Panc1 (cell line): ENCODE measurements at regions not wholly inside any gene's neighbourhood (a gene's known extent, or its start where the extent isn't known, plus 50 kb on each side); places are given as distances from the start of the nearest gene placed in this dataset.
A peak's percentile ranks its signal among the peaks of the same experiment; 100 is the strongest.

Experiments used
- POLR2AphosphoS5 ChIP-seq: IDR thresholded peaks from 2 replicates; pipeline ENCODE4 v1.6.1; 2012; ENCODE audit warnings: mild to moderate bottlenecking, low read depth, low read length, moderate library complexity
- SIN3A ChIP-seq: IDR thresholded peaks from 2 replicates; pipeline ENCODE4 v1.6.1; 2012; ENCODE audit warnings: low read depth, mild to moderate bottlenecking, low read length, moderate library complexity, borderline replicate concordance; ENCODE audit not compliant: insufficient read depth
- TCF7L2 ChIP-seq: IDR thresholded peaks from 2 replicates; pipeline ENCODE4 v1.6.1; 2011; ENCODE audit warnings: mild to moderate bottlenecking, low read depth, low read length, inconsistent platforms
- TF ChIP-seq, protein P1 (sequence below): fragments of 450-650 bp; IDR thresholded peaks from 2 replicates; pipeline ENCODE4 v1.5.1; 2017; ENCODE audit warnings: mild to moderate bottlenecking
- TF ChIP-seq, protein P2 (sequence below), 2 experiments: IDR thresholded peaks; 2 replicates each; pipeline ENCODE4 v1.6.1; 2011 to 2012; ENCODE audit warnings: low read depth in 2 of 2, control low read depth in 1 of 2, low read length in 1 of 2, mild to moderate bottlenecking in 1 of 2, moderate library complexity in 1 of 2; ENCODE audit not compliant: insufficient read depth in 1 of 2

DNA sequence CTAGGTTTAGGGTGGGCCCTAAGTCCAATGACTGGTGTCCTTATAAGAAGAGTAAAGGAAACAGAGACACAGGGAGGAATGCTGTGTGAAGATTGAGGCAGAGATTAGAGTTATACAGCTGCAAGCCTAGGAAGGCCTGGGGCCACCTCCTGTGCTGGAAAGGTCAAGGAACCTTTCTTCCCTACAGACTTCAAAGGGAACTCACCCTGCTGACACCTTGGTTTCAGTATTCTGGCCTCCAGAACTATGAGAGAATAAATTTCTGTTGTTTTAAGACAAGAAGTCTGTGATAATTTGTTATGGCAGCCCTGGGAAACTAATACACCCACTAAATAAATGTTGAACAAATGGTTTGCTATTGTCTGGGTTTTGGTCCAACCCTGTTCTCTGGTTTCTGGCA is 102.3 kb upstream of the NEUROD1 start:
- TF ChIP-seq SIN3A (no peak), TCF7L2 (peak; percentile 96), POLR2AphosphoS5 (no peak)
- TF ChIP-seq, protein P1, sequence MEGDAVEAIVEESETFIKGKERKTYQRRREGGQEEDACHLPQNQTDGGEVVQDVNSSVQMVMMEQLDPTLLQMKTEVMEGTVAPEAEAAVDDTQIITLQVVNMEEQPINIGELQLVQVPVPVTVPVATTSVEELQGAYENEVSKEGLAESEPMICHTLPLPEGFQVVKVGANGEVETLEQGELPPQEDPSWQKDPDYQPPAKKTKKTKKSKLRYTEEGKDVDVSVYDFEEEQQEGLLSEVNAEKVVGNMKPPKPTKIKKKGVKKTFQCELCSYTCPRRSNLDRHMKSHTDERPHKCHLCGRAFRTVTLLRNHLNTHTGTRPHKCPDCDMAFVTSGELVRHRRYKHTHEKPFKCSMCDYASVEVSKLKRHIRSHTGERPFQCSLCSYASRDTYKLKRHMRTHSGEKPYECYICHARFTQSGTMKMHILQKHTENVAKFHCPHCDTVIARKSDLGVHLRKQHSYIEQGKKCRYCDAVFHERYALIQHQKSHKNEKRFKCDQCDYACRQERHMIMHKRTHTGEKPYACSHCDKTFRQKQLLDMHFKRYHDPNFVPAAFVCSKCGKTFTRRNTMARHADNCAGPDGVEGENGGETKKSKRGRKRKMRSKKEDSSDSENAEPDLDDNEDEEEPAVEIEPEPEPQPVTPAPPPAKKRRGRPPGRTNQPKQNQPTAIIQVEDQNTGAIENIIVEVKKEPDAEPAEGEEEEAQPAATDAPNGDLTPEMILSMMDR = no peak
- TF ChIP-seq, protein P2, sequence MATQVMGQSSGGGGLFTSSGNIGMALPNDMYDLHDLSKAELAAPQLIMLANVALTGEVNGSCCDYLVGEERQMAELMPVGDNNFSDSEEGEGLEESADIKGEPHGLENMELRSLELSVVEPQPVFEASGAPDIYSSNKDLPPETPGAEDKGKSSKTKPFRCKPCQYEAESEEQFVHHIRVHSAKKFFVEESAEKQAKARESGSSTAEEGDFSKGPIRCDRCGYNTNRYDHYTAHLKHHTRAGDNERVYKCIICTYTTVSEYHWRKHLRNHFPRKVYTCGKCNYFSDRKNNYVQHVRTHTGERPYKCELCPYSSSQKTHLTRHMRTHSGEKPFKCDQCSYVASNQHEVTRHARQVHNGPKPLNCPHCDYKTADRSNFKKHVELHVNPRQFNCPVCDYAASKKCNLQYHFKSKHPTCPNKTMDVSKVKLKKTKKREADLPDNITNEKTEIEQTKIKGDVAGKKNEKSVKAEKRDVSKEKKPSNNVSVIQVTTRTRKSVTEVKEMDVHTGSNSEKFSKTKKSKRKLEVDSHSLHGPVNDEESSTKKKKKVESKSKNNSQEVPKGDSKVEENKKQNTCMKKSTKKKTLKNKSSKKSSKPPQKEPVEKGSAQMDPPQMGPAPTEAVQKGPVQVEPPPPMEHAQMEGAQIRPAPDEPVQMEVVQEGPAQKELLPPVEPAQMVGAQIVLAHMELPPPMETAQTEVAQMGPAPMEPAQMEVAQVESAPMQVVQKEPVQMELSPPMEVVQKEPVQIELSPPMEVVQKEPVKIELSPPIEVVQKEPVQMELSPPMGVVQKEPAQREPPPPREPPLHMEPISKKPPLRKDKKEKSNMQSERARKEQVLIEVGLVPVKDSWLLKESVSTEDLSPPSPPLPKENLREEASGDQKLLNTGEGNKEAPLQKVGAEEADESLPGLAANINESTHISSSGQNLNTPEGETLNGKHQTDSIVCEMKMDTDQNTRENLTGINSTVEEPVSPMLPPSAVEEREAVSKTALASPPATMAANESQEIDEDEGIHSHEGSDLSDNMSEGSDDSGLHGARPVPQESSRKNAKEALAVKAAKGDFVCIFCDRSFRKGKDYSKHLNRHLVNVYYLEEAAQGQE (IDR thresholded peaks at IDR 0.05; ENCODE audit: insufficient read depth in 1 of 2, low read depth in 2 of 2, low read length in 1 of 2) = no peak
